ENCODE measurements at regions not wholly inside any gene's neighbourhood (a gene's known extent, or its start where the extent isn't known, plus 50 kb on each side); places are given as distances from the start of the nearest gene placed in this dataset.

GRCh38 chr2:70011335-70011734 is 49.9 kb upstream of the ASPRV1 start:
- no peaks in the 10 kb centered on the region for H3K36me3 ChIP-seq (replicated peaks; ENCODE audit: insufficient read depth, low read depth)
- no peak overlapping the region for H2AFZ ChIP-seq
- H3K4me3 ChIP-seq, result no peak overlapping the region
- whole genome bisulfite sequencing (ENCODE audit: low lambda C conversion rate, missing lambda C conversion rate), result 82% methylated on average over 4 of the region's 4 CpGs
- no peaks in the 10 kb centered on the region for H3K9me2 ChIP-seq (replicated peaks; ENCODE audit: insufficient read depth)
- no peaks in the 10 kb centered on the region for H3K9me3 ChIP-seq (ENCODE audit: low read depth)
- peak overlapping the region; percentile 92 for H3K27ac ChIP-seq
- DNase-seq (ENCODE audit: low spot score), result no peak
- no peaks in the 10 kb centered on the region for H3K27me3 ChIP-seq
- TF ChIP-seq EZH2phosphoT487 (IDR thresholded peaks at IDR 0.05; ENCODE audit: low read depth, severe bottlenecking, unreplicated experiment), result no peak
- no peak for TF ChIP-seq CTCF (IDR thresholded peaks at IDR 0.05; ENCODE audit: poor library complexity)
- no peak for TF ChIP-seq EZH2 (IDR thresholded peaks at IDR 0.05; ENCODE audit: borderline replicate concordance)
- no peaks in the 10 kb centered on the region for H3K79me2 ChIP-seq
- no peak overlapping the region for H3K4me2 ChIP-seq
- H3K4me1 ChIP-seq (ENCODE audit: insufficient read depth), result peaks cover 6% of the 10 kb centered on the region
- H4K20me1 ChIP-seq (ENCODE audit: insufficient read depth, poor library complexity, severe bottlenecking), result no peaks in the 10 kb centered on the region

Measured in hepatocyte (in vitro differentiated cells).